Spleen (tissue), 11 donors: ENCODE measurements at regions not wholly inside any gene's neighbourhood (a gene's known extent, or its start where the extent isn't known, plus 50 kb on each side); places are given as distances from the start of the nearest gene placed in this dataset.

Experiments used
- DNase-seq: peaks from one replicate; pipeline ENCODE4 v3.0.0-alpha.2; 2020
- H3K27ac ChIP-seq, 8 donors: fragments of 200-600 bp; sonication (generic) in 7 of 8; 1 replicate in 4 of 8; 2 replicates in 4 of 8; pipeline versions ENCODE4 v1.5.0 to v1.8.0; 2016 to 2021; ENCODE audit warnings: inconsistent platforms in 4 of 8, mild to moderate bottlenecking in 4 of 8, moderate library complexity in 1 of 8
- H3K27me3 ChIP-seq, 7 donors: fragments of 200-600 bp; sonication (generic) in 6 of 7; replicated peaks in 1 of 7; 1 replicate in 4 of 7; 2 replicates in 3 of 7; pipeline versions ENCODE4 v1.5.0 to v1.8.0; 2016 to 2021; ENCODE audit warnings: inconsistent platforms in 3 of 7, mild to moderate bottlenecking in 1 of 7
- H3K36me3 ChIP-seq, 6 donors: fragments of 200-600 bp; sonication (generic) in 5 of 6; 1 replicate in 4 of 6; 2 replicates in 2 of 6; pipeline versions ENCODE4 v1.5.0 to v1.8.0; 2016 to 2021; ENCODE audit warnings: inconsistent platforms in 2 of 6
- H3K4me1 ChIP-seq, 6 donors: fragments of 200-600 bp; sonication (generic) in 5 of 6; 1 replicate in 3 of 6; 2 replicates in 3 of 6; pipeline versions ENCODE4 v1.5.0 to v1.8.0; 2016 to 2021; ENCODE audit warnings: inconsistent platforms in 3 of 6
- H3K4me3 ChIP-seq, 8 donors: fragments of 200-600 bp; sonication (generic) in 7 of 8; 1 replicate in 4 of 8; 2 replicates in 4 of 8; pipeline versions ENCODE4 v1.5.0 to v1.8.0; 2016 to 2021; ENCODE audit warnings: inconsistent platforms in 4 of 8, mild to moderate bottlenecking in 4 of 8, moderate library complexity in 2 of 8
- H3K9me3 ChIP-seq, 8 donors: fragments of 200-600 bp; sonication (generic) in 7 of 8; 1 replicate in 4 of 8; 2 replicates in 4 of 8; pipeline versions ENCODE4 v1.5.0 to v1.8.0; 2016 to 2021; ENCODE audit warnings: inconsistent platforms in 4 of 8
- CTCF ChIP-seq, 11 experiments: fragments of 200-600 bp in 7 of 11; fragments of 450-650 bp in 4 of 11; sonication (generic) in 4 of 11; IDR thresholded peaks in 8 of 11; conservative IDR thresholded peaks in 3 of 11; 1 replicate in 7 of 11; 2 replicates in 4 of 11; pipeline versions ENCODE4 v1.4.0 to v1.8.0; 2016 to 2021; ENCODE audit warnings: antibody characterized with exemption in 11 of 11, inconsistent platforms in 4 of 11, mild to moderate bottlenecking in 1 of 11
- POLR2A ChIP-seq, 3 donors: fragments of 450-650 bp; IDR thresholded peaks; one replicate each; pipeline ENCODE4 v1.5.1; 2017; ENCODE audit warnings: antibody characterized with exemption in 3 of 3, mild to moderate bottlenecking in 1 of 3
- POLR2AphosphoS5 ChIP-seq, 3 donors: sonication (generic); formaldehyde crosslinking; IDR thresholded peaks; one replicate each; pipeline ENCODE4 v1.5.1; 2017; ENCODE audit warnings: antibody characterized with exemption in 3 of 3
- WGBS, 5 donors: extraction: QIAGEN DNeasy Blood & Tissue Kit in 3 of 5; methylation state at CpG; one replicate each; pipeline versions ENCODE4 v1.1.5 to v1.1.7; 2013 to 2018; 5-methylcytosine and 5-hydroxymethylcytosine counted together
- intact Hi-C: fragments of 100-400 bp; cut with DNase I; formaldehyde crosslinking; loops from one replicate; pipeline ENCODE4 v1.15.0; 2023; ENCODE audit warnings: low total_unique reads
- donor health status: healthy with polysubstance abuse.
- donor health status: DM: no; HTN: no; CAD: no; lungs with moderate emphysema.
- donor health status: DM: no; HTN: no; CAD: no.
- donor health status: Bipolar disorder and iron deficiency.
- donor health status: healthy.
- donor health status: DM: no; HTN: no; CAD: no.
- donor health status: DM: yes; HTN: yes; CAD: no.

- no peak overlapping the region for H3K27ac ChIP-seq
- TF ChIP-seq POLR2AphosphoS5 (IDR thresholded peaks at IDR 0.05) = no peak
- TF ChIP-seq POLR2A (IDR thresholded peaks at IDR 0.05) = no peak
- TF ChIP-seq CTCF (IDR thresholded peaks at IDR 0.05 in 8 of 11, conservative IDR thresholded peaks at IDR 0.05 in 3 of 11) = no peak
- intact Hi-C loops = no loop called here
Measured at GRCh38 chr16:79715061-79715460, 114.5 kb upstream of the MAF start.

GRCh38 chr16:79714440-79714839 is 113.9 kb upstream of the MAF start:
- no peaks in the 10 kb centered on the region for H3K9me3 ChIP-seq
- TF ChIP-seq CTCF (IDR thresholded peaks at IDR 0.05 in 8 of 11, conservative IDR thresholded peaks at IDR 0.05 in 3 of 11) = no peak
- no peak for TF ChIP-seq POLR2AphosphoS5 (IDR thresholded peaks at IDR 0.05)
- TF ChIP-seq POLR2A (IDR thresholded peaks at IDR 0.05) = no peak
- H3K4me3 ChIP-seq = no peak overlapping the region
- no peak overlapping the region for H3K27ac ChIP-seq
- H3K36me3 ChIP-seq = no peaks in the 10 kb centered on the region
- no peaks in the 10 kb centered on the region for H3K27me3 ChIP-seq
- WGBS, 5 donors = 79 to 88% (median 88%) methylated on average over 1 of the region's 1 CpG
- intact Hi-C loops = no loop called here
- DNase-seq = no peak
- H3K4me1 ChIP-seq = no peaks in the 10 kb centered on the region

More at GRCh38 chr16:79715061-79715460, 114.5 kb upstream of the MAF start:
- no peaks in the 10 kb centered on the region for H3K27me3 ChIP-seq
- no peak overlapping the region for H3K4me3 ChIP-seq
- no peaks in the 10 kb centered on the region for H3K4me1 ChIP-seq
- no peak for DNase-seq
- 56 to 95% (median 84%) methylated on average over 4 of the region's 4 CpGs for WGBS, 5 donors
- no peaks in the 10 kb centered on the region for H3K36me3 ChIP-seq
- H3K9me3 ChIP-seq = no peaks in the 10 kb centered on the region

- 77 to 91% (median 87%) methylated on average over 6 of the region's 6 CpGs for WGBS, 5 donors
- H3K9me3 ChIP-seq = no peaks in the 10 kb centered on the region
- TF ChIP-seq POLR2AphosphoS5 (IDR thresholded peaks at IDR 0.05) (no peak), POLR2A (IDR thresholded peaks at IDR 0.05) (no peak), CTCF (IDR thresholded peaks at IDR 0.05 in 8 of 11, conservative IDR thresholded peaks at IDR 0.05 in 3 of 11) (no peak)
- H3K4me3 ChIP-seq = no peak overlapping the region
- H3K4me1 ChIP-seq = no peaks in the 10 kb centered on the region
- H3K36me3 ChIP-seq = no peaks in the 10 kb centered on the region
- intact Hi-C loops = no loop called here
- H3K27me3 ChIP-seq = no peaks in the 10 kb centered on the region
- H3K27ac ChIP-seq = no peak overlapping the region
- no peak for DNase-seq
Measured at GRCh38 chr16:79713609-79714309, 113.2 kb upstream of the MAF start.

GRCh38 chr16:79712276-79712675 is 111.7 kb upstream of the MAF start:
- 79 to 96% (median 91%) methylated on average over 4 of the region's 4 CpGs for WGBS, 5 donors
- Histone ChIP-seq H3K27me3 (no peaks in the 10 kb centered on the region), H3K27ac (no peak overlapping the region), H3K4me1 (no peaks in the 10 kb centered on the region), H3K9me3 (no peaks in the 10 kb centered on the region), H3K36me3 (no peaks in the 10 kb centered on the region), H3K4me3 (no peak overlapping the region)
- intact Hi-C loops = no loop called here
- TF ChIP-seq POLR2AphosphoS5 (IDR thresholded peaks at IDR 0.05) (no peak), POLR2A (IDR thresholded peaks at IDR 0.05) (no peak), CTCF (IDR thresholded peaks at IDR 0.05 in 8 of 11, conservative IDR thresholded peaks at IDR 0.05 in 3 of 11) (no peak)
- DNase-seq = no peak
